ENCODE measurements at regions not wholly inside any gene's neighbourhood (a gene's known extent, or its start where the extent isn't known, plus 50 kb on each side); places are given as distances from the start of the nearest gene placed in this dataset.

GRCh38 chr11:116366980-116367645 lies 405.7 kb downstream of the BUD13 start (continued):
- TF ChIP-seq NR0B2 (CRISPR knock-in tag; IDR thresholded peaks at IDR 0.05) = no peak
- TF ChIP-seq ZSCAN31 (CRISPR knock-in tag; IDR thresholded peaks at IDR 0.05; ENCODE audit: low read depth) = no peak
- peak; percentile 43; the same call in 1 of the 2 replicates for TF ChIP-seq FOXP4 (CRISPR knock-in tag; IDR thresholded peaks at IDR 0.05)
- TF ChIP-seq SP4 (CRISPR knock-in tag; IDR thresholded peaks at IDR 0.05) = peak; percentile 65; the same call in 1 of the 2 replicates
- TF ChIP-seq ZSCAN9 (CRISPR knock-in tag; IDR thresholded peaks at IDR 0.05; ENCODE audit: borderline replicate concordance) = no peak
- no peak for TF ChIP-seq MLX (CRISPR knock-in tag; IDR thresholded peaks at IDR 0.05)
- TF ChIP-seq ZNF639 (CRISPR knock-in tag; conservative IDR thresholded peaks at IDR 0.05) = no peak
- no peak for TF ChIP-seq ZNF816 (CRISPR knock-in tag; IDR thresholded peaks at IDR 0.05; ENCODE audit: borderline replicate concordance)
- peak; percentile 18; the same call in 1 of the 2 replicates for TF ChIP-seq DRAP1 (CRISPR knock-in tag; IDR thresholded peaks at IDR 0.05)
- peak; percentile 51; the same call in 1 of the 2 replicates for TF ChIP-seq SOX6 (IDR thresholded peaks at IDR 0.05)
- TF ChIP-seq SOX6 (CRISPR knock-in tag; IDR thresholded peaks at IDR 0.05) = peak; percentile 96
- no peak for TF ChIP-seq HIVEP1 (CRISPR knock-in tag; IDR thresholded peaks at IDR 0.05)
- TF ChIP-seq ZNF644 (CRISPR knock-in tag; IDR thresholded peaks at IDR 0.05; ENCODE audit: low read depth) = peak; percentile 68
- no peak for TF ChIP-seq ADNP (CRISPR knock-in tag; IDR thresholded peaks at IDR 0.05)
- TF ChIP-seq IKZF5 (CRISPR knock-in tag; IDR thresholded peaks at IDR 0.05) = peak; percentile 19; the same call in 1 of the 2 replicates
- 0 out of 2 replicates have a peak, but pooled peaks have one; percentile 29 for TF ChIP-seq RXRB (CRISPR knock-in tag; IDR thresholded peaks at IDR 0.05; ENCODE audit: borderline replicate concordance)
- peak; percentile 51; the same call in 1 of the 2 replicates for TF ChIP-seq ZFP36L1 (CRISPR knock-in tag; IDR thresholded peaks at IDR 0.05)
- peak; percentile 82 for TF ChIP-seq BHLHE40 (IDR thresholded peaks at IDR 0.05; ENCODE audit: low read length)
- TF ChIP-seq ZNF784 (CRISPR knock-in tag; IDR thresholded peaks at IDR 0.05; ENCODE audit: borderline replicate concordance) = no peak
- TF ChIP-seq ZNF547 (CRISPR knock-in tag; IDR thresholded peaks at IDR 0.05) = no peak
- peak; percentile 17; the same call in 1 of the 2 replicates for TF ChIP-seq BCL6 (CRISPR knock-in tag; IDR thresholded peaks at IDR 0.05)
- no peak for TF ChIP-seq ZNF598 (CRISPR knock-in tag; IDR thresholded peaks at IDR 0.05; ENCODE audit: borderline replicate concordance)
- TF ChIP-seq ZNF101 (CRISPR knock-in tag; IDR thresholded peaks at IDR 0.05; ENCODE audit: borderline replicate concordance, low read depth) = no peak

All from HepG2 (cell line).